Spleen (tissue), 11 donors: ENCODE measurements at regions not wholly inside any gene's neighbourhood (a gene's known extent, or its start where the extent isn't known, plus 50 kb on each side); places are given as distances from the start of the nearest gene placed in this dataset.

Experiments
- DNase-seq: peaks from one replicate; pipeline ENCODE4 v3.0.0-alpha.2; 2020
- H3K27ac ChIP-seq, 8 donors: fragments of 200-600 bp; sonication (generic) in 7 of 8; 1 replicate in 4 of 8; 2 replicates in 4 of 8; pipeline versions ENCODE4 v1.5.0 to v1.8.0; 2016 to 2021; ENCODE audit warnings: inconsistent platforms in 4 of 8, mild to moderate bottlenecking in 4 of 8, moderate library complexity in 1 of 8
- H3K27me3 ChIP-seq, 7 donors: fragments of 200-600 bp; sonication (generic) in 6 of 7; replicated peaks in 1 of 7; 1 replicate in 4 of 7; 2 replicates in 3 of 7; pipeline versions ENCODE4 v1.5.0 to v1.8.0; 2016 to 2021; ENCODE audit warnings: inconsistent platforms in 3 of 7, mild to moderate bottlenecking in 1 of 7
- H3K36me3 ChIP-seq, 6 donors: fragments of 200-600 bp; sonication (generic) in 5 of 6; 1 replicate in 4 of 6; 2 replicates in 2 of 6; pipeline versions ENCODE4 v1.5.0 to v1.8.0; 2016 to 2021; ENCODE audit warnings: inconsistent platforms in 2 of 6
- H3K4me1 ChIP-seq, 6 donors: fragments of 200-600 bp; sonication (generic) in 5 of 6; 1 replicate in 3 of 6; 2 replicates in 3 of 6; pipeline versions ENCODE4 v1.5.0 to v1.8.0; 2016 to 2021; ENCODE audit warnings: inconsistent platforms in 3 of 6
- H3K4me3 ChIP-seq, 8 donors: fragments of 200-600 bp; sonication (generic) in 7 of 8; 1 replicate in 4 of 8; 2 replicates in 4 of 8; pipeline versions ENCODE4 v1.5.0 to v1.8.0; 2016 to 2021; ENCODE audit warnings: inconsistent platforms in 4 of 8, mild to moderate bottlenecking in 4 of 8, moderate library complexity in 2 of 8
- H3K9me3 ChIP-seq, 8 donors: fragments of 200-600 bp; sonication (generic) in 7 of 8; 1 replicate in 4 of 8; 2 replicates in 4 of 8; pipeline versions ENCODE4 v1.5.0 to v1.8.0; 2016 to 2021; ENCODE audit warnings: inconsistent platforms in 4 of 8
- CTCF ChIP-seq, 11 experiments: fragments of 200-600 bp in 7 of 11; fragments of 450-650 bp in 4 of 11; sonication (generic) in 4 of 11; IDR thresholded peaks in 8 of 11; conservative IDR thresholded peaks in 3 of 11; 1 replicate in 7 of 11; 2 replicates in 4 of 11; pipeline versions ENCODE4 v1.4.0 to v1.8.0; 2016 to 2021; ENCODE audit warnings: antibody characterized with exemption in 11 of 11, inconsistent platforms in 4 of 11, mild to moderate bottlenecking in 1 of 11
- POLR2A ChIP-seq, 3 donors: fragments of 450-650 bp; IDR thresholded peaks; one replicate each; pipeline ENCODE4 v1.5.1; 2017; ENCODE audit warnings: antibody characterized with exemption in 3 of 3, mild to moderate bottlenecking in 1 of 3
- POLR2AphosphoS5 ChIP-seq, 3 donors: sonication (generic); formaldehyde crosslinking; IDR thresholded peaks; one replicate each; pipeline ENCODE4 v1.5.1; 2017; ENCODE audit warnings: antibody characterized with exemption in 3 of 3
- WGBS, 5 donors: extraction: QIAGEN DNeasy Blood & Tissue Kit in 3 of 5; methylation state at CpG; one replicate each; pipeline versions ENCODE4 v1.1.5 to v1.1.7; 2013 to 2018; 5-methylcytosine and 5-hydroxymethylcytosine counted together
- intact Hi-C: fragments of 100-400 bp; cut with DNase I; formaldehyde crosslinking; loops from one replicate; pipeline ENCODE4 v1.15.0; 2023; ENCODE audit warnings: low total_unique reads
- donor health status: healthy with polysubstance abuse.
- donor health status: DM: no; HTN: no; CAD: no; lungs with moderate emphysema.
- donor health status: DM: no; HTN: no; CAD: no.
- donor health status: Bipolar disorder and iron deficiency.
- donor health status: healthy.
- donor health status: DM: no; HTN: no; CAD: no.
- donor health status: DM: yes; HTN: yes; CAD: no.

GRCh38 chr1:4160181-4160580 lies 260.1 kb upstream of the C1orf174 start:
- 73 to 90% (median 78%) methylated on average over 7 of the region's 7 CpGs for WGBS, 5 donors
- no peak overlapping the region for H3K4me3 ChIP-seq
- DNase-seq = peak; percentile 66

GRCh38 chr1:4161366-4162006 lies 261.4 kb upstream of the C1orf174 start:
- no peaks in the 10 kb centered on the region for H3K4me1 ChIP-seq
- no peak overlapping the region for H3K4me3 ChIP-seq
- no peaks in the 10 kb centered on the region for H3K36me3 ChIP-seq
- TF ChIP-seq CTCF (IDR thresholded peaks at IDR 0.05 in 8 of 11, conservative IDR thresholded peaks at IDR 0.05 in 3 of 11) (no peak), POLR2AphosphoS5 (IDR thresholded peaks at IDR 0.05) (no peak), POLR2A (IDR thresholded peaks at IDR 0.05) (no peak)
- WGBS, 5 donors = 77 to 82% (median 78%) methylated on average over 25 to 29 of the region's 29 CpGs
- intact Hi-C loops = no loop called here
- H3K27ac ChIP-seq = no peak overlapping the region
- peaks cover 0 to 58% (median 0%) of the 10 kb centered on the region in 7 donors for H3K27me3 ChIP-seq
- H3K9me3 ChIP-seq = no peaks in the 10 kb centered on the region
- DNase-seq = peak; percentile 67

More at GRCh38 chr1:4160181-4160580, 260.1 kb upstream of the C1orf174 start:
- H3K27me3 ChIP-seq = peaks cover 0 to 45% (median 0%) of the 10 kb centered on the region in 7 donors
- intact Hi-C loops = no loop called here
- H3K36me3 ChIP-seq = no peaks in the 10 kb centered on the region
- no peak for TF ChIP-seq POLR2AphosphoS5 (IDR thresholded peaks at IDR 0.05)
- TF ChIP-seq CTCF (IDR thresholded peaks at IDR 0.05 in 8 of 11, conservative IDR thresholded peaks at IDR 0.05 in 3 of 11) = no peak
- H3K9me3 ChIP-seq = no peaks in the 10 kb centered on the region
- no peak overlapping the region for H3K27ac ChIP-seq
- H3K4me1 ChIP-seq = no peaks in the 10 kb centered on the region

- Histone ChIP-seq H3K4me3 (no peak overlapping the region), H3K36me3 (no peaks in the 10 kb centered on the region), H3K27me3 (peaks cover 0 to 57% (median 0%) of the 10 kb centered on the region in 7 donors), H3K27ac (no peak overlapping the region), H3K9me3 (no peaks in the 10 kb centered on the region), H3K4me1 (no peaks in the 10 kb centered on the region)
- 68 to 81% (median 75%) methylated on average over 4 of the region's 4 CpGs for WGBS, 5 donors
- peak; percentile 30 for DNase-seq
- TF ChIP-seq POLR2A (IDR thresholded peaks at IDR 0.05) (no peak), CTCF (IDR thresholded peaks at IDR 0.05 in 8 of 11, conservative IDR thresholded peaks at IDR 0.05 in 3 of 11) (no peak), POLR2AphosphoS5 (IDR thresholded peaks at IDR 0.05) (no peak)
- intact Hi-C loops = no loop called here
Measured at GRCh38 chr1:4164965-4165364, 264.9 kb upstream of the C1orf174 start.

- Histone ChIP-seq H3K27ac (no peak overlapping the region), H3K4me3 (no peak overlapping the region), H3K27me3 (peaks cover 0 to 51% (median 0%) of the 10 kb centered on the region in 7 donors), H3K9me3 (no peaks in the 10 kb centered on the region), H3K4me1 (no peaks in the 10 kb centered on the region), H3K36me3 (no peaks in the 10 kb centered on the region)
- no peak for DNase-seq
- intact Hi-C loops = no loop called here
- WGBS, 5 donors = 69 to 77% (median 74%) methylated on average over 16 of the region's 16 CpGs
- no peak for TF ChIP-seq POLR2A (IDR thresholded peaks at IDR 0.05)
- TF ChIP-seq POLR2AphosphoS5 (IDR thresholded peaks at IDR 0.05) = no peak
- TF ChIP-seq CTCF (IDR thresholded peaks at IDR 0.05 in 8 of 11, conservative IDR thresholded peaks at IDR 0.05 in 3 of 11) = no peak
Measured at GRCh38 chr1:4165686-4166300, 265.7 kb upstream of the C1orf174 start.
